HepG2 (cell line): ENCODE measurements at regions not wholly inside any gene's neighbourhood (a gene's known extent, or its start where the extent isn't known, plus 50 kb on each side); places are given as distances from the start of the nearest gene placed in this dataset.

ENCODE experiments used
- ATAC-seq: fragments of 200-7000 bp; cut with Tn5 transposase; 3 replicates; pipeline ENCODE4 v1.9.1; 2020; ENCODE audit warnings: mild to moderate bottlenecking, moderate library complexity
- BruUV-seq: library from RNA; stranded (reverse); fragments of 400-500 nt; replicated peaks from 2 replicates; lab custom pipeline; 2021; lab: Mats Ljungman, UMichigan
- CTCF ChIA-PET: fragments of 300-600 bp; formaldehyde crosslinking; extraction: SDS; loops from one replicate; lab custom pipeline; 2021; ENCODE audit warnings: low total read pairs, inconsistent platforms, low intra/inter-chr PET ratio; lab: Yijun Ruan, JAX
- POLR2A ChIA-PET: fragments of 350-600 bp; sonication (Branson Sonifier 250); formaldehyde crosslinking; loops from one replicate; lab custom pipeline; 2020; ENCODE audit warnings: antibody characterized with exemption, inconsistent platforms; lab: Yijun Ruan, JAX
- DNase-seq: peaks from one replicate; pipeline ENCODE4 v3.0.0-alpha.2; 2015; ENCODE audit warnings: low spot score
- FAIRE-seq: peaks from 3 replicates; lab custom pipeline; 2011; peaks lifted over from hg19 to GRCh38; lab: Jason Lieb, UNC
- H2AFZ ChIP-seq: one replicate; pipeline ENCODE4 v1.6.1; 2011; ENCODE audit warnings: low read length, inconsistent platforms
- H3K27ac ChIP-seq: fragments of 300-600 bp; 3 replicates; pipeline ENCODE4 v1.8.0; 2011; ENCODE audit warnings: mixed run types, mild to moderate bottlenecking, mixed read lengths, low read length, inconsistent platforms; ENCODE audit not compliant: insufficient read depth; ENCODE audit errors: extremely low read length
- H3K27me3 ChIP-seq, 2 experiments: fragments of 200-600 bp in 1 of 2; 2 replicates in 1 of 2; 3 replicates in 1 of 2; pipeline versions ENCODE4 v1.6.0 to v1.8.0; 2011; ENCODE audit warnings: low read length in 2 of 2, mild to moderate bottlenecking in 2 of 2, moderate library complexity in 2 of 2, inconsistent platforms in 1 of 2; ENCODE audit not compliant: insufficient read depth in 2 of 2, control insufficient read depth in 1 of 2
- H3K36me3 ChIP-seq, 2 experiments: fragments of 200-600 bp in 1 of 2; replicated peaks in 1 of 2; 2 replicates in 1 of 2; 3 replicates in 1 of 2; pipeline versions ENCODE4 v1.5.1 to v1.8.0; 2011; ENCODE audit warnings: low read length in 2 of 2, inconsistent platforms in 1 of 2; ENCODE audit not compliant: insufficient read depth in 2 of 2, control insufficient read depth in 1 of 2
- H3K4me1 ChIP-seq: 2 replicates; pipeline ENCODE4 v1.5.1; 2012; ENCODE audit warnings: low read length, inconsistent platforms; ENCODE audit not compliant: insufficient read depth
- H3K4me2 ChIP-seq: 2 replicates; pipeline ENCODE4 v1.6.0; 2011; ENCODE audit warnings: low read depth, low read length, inconsistent platforms
- H3K4me3 ChIP-seq, 3 experiments: fragments of 200-600 bp in 1 of 3; sonication (generic), shearing (Covaris generic) in 1 of 3; replicated peaks in 1 of 3; 2 replicates each; pipeline ENCODE4 v1.5.1; 2011 to 2016; ENCODE audit warnings: low read length in 3 of 3, inconsistent platforms in 2 of 3, low read depth in 2 of 3, mild to moderate bottlenecking in 2 of 3, control low read depth in 1 of 3, mixed read lengths in 1 of 3; ENCODE audit not compliant: insufficient read depth in 1 of 3
- H3K79me2 ChIP-seq: one replicate; pipeline ENCODE4 v1.6.1; 2011; ENCODE audit warnings: low read length, inconsistent platforms; ENCODE audit not compliant: insufficient read depth
- H3K9ac ChIP-seq: 2 replicates; pipeline ENCODE4 v1.6.0; 2011; ENCODE audit warnings: mild to moderate bottlenecking, low read depth, low read length, inconsistent platforms; ENCODE audit not compliant: insufficient read depth
- H3K9me3 ChIP-seq: 2 replicates; pipeline ENCODE4 v1.5.1; 2012; ENCODE audit warnings: mild to moderate bottlenecking, low read length
- H4K20me1 ChIP-seq: 2 replicates; pipeline ENCODE4 v1.6.0; 2011; ENCODE audit warnings: inconsistent platforms, mild to moderate bottlenecking, low read length, moderate library complexity; ENCODE audit not compliant: insufficient read depth
- ATF3 ChIP-seq: sonication (generic); formaldehyde crosslinking; IDR thresholded peaks from 2 replicates; pipeline ENCODE4 v1.4.0; 2020; ENCODE audit warnings: missing genetic modification reagents
- ATF7 ChIP-seq, 2 experiments: fragments of 450-650 bp in 1 of 2; sonication (generic) in 1 of 2; formaldehyde crosslinking in 1 of 2; IDR thresholded peaks; 2 replicates each; pipeline versions ENCODE4 v1.4.0 to v1.6.1; 2016 to 2020; ENCODE audit warnings: antibody characterized with exemption in 1 of 2, mild to moderate bottlenecking in 1 of 2, missing genetic modification reagents in 1 of 2
- EED ChIP-seq: sonication (generic); formaldehyde crosslinking; IDR thresholded peaks from 2 replicates; pipeline ENCODE4 v1.5.0; 2020; ENCODE audit warnings: mild to moderate bottlenecking, missing genetic modification reagents
- GLI4 ChIP-seq: sonication (generic); formaldehyde crosslinking; IDR thresholded peaks from 2 replicates; pipeline ENCODE4 v1.5.1; 2020; ENCODE audit warnings: missing genetic modification reagents, mild to moderate bottlenecking, moderate library complexity, borderline replicate concordance
- HIVEP1 ChIP-seq: sonication (generic); formaldehyde crosslinking; IDR thresholded peaks from 2 replicates; pipeline ENCODE4 v1.4.0; 2020; ENCODE audit warnings: mild to moderate bottlenecking, missing genetic modification reagents
- MAF1 ChIP-seq: sonication (generic); formaldehyde crosslinking; IDR thresholded peaks from 2 replicates; pipeline ENCODE4 v1.5.0; 2020; ENCODE audit warnings: missing genetic modification reagents, borderline replicate concordance
- MAFG ChIP-seq: sonication (generic); formaldehyde crosslinking; IDR thresholded peaks from 2 replicates; pipeline ENCODE4 v1.5.1; 2020; ENCODE audit warnings: mild to moderate bottlenecking, missing genetic modification reagents
- NKX3-1 ChIP-seq: sonication (generic); formaldehyde crosslinking; IDR thresholded peaks from 2 replicates; pipeline ENCODE4 v1.5.0; 2020; ENCODE audit warnings: missing genetic modification reagents
- PAX8 ChIP-seq: sonication (generic); formaldehyde crosslinking; IDR thresholded peaks from 2 replicates; pipeline ENCODE4 v1.8.0; 2022; ENCODE audit warnings: mild to moderate bottlenecking, missing genetic modification reagents, borderline replicate concordance
- RAD51 ChIP-seq: fragments of 450-650 bp; IDR thresholded peaks from 2 replicates; pipeline ENCODE4 v1.6.1; 2016; ENCODE audit warnings: borderline replicate concordance
- SOX6 ChIP-seq, 2 experiments: fragments of 450-650 bp in 1 of 2; sonication (generic) in 1 of 2; formaldehyde crosslinking in 1 of 2; IDR thresholded peaks; 2 replicates each; pipeline versions ENCODE4 v1.4.0 to v1.6.1; 2017 to 2020; ENCODE audit warnings: antibody characterized with exemption in 1 of 2, mild to moderate bottlenecking in 1 of 2, missing genetic modification reagents in 1 of 2
- ZNF562 ChIP-seq: sonication (generic); formaldehyde crosslinking; IDR thresholded peaks from 2 replicates; pipeline ENCODE4 v1.8.0; 2022; ENCODE audit warnings: missing genetic modification reagents, borderline replicate concordance
- ZNF773 ChIP-seq: sonication (generic); formaldehyde crosslinking; IDR thresholded peaks from 2 replicates; pipeline ENCODE4 v1.4.0; 2020; ENCODE audit warnings: missing genetic modification reagents, borderline replicate concordance
- ZNF790 ChIP-seq: sonication (generic); formaldehyde crosslinking; IDR thresholded peaks from 2 replicates; pipeline ENCODE4 v1.8.0; 2022; ENCODE audit warnings: missing genetic modification reagents, mild to moderate bottlenecking, borderline replicate concordance
- WGBS: methylation state at CpG from one replicate; pipeline ENCODE4 v1.1.6; 2017; ENCODE audit warnings: low lambda C conversion rate; 5-methylcytosine and 5-hydroxymethylcytosine counted together
- in situ Hi-C: cut with HindIII; loops from 2 replicates; pipeline ENCODE4 v1.10.0; 2017; ENCODE audit warnings: low pct_unique_long_range_greater_than_20kb; ENCODE audit not compliant: extremely low pct_ligation_motif_present
- intact Hi-C: fragments of 100-400 bp; cut with micrococcal nuclease; formaldehyde crosslinking; loops from one replicate; pipeline ENCODE4 v1.10.0; 2022; ENCODE audit not compliant: unreplicated experiment

- Histone ChIP-seq H3K79me2 (no peaks in the 10 kb centered on the region), H3K9ac (no peak overlapping the region), H2AFZ (no peak overlapping the region), H3K36me3 (no peaks in the 10 kb centered on the region), H3K27ac (no peak overlapping the region), H3K9me3 (no peaks in the 10 kb centered on the region), H3K4me1 (no peaks in the 10 kb centered on the region), H3K27me3 (peaks cover 0 to 9% of the 10 kb centered on the region in 2 experiments; a peak in 1 of 5 replicates), H4K20me1 (no peaks in the 10 kb centered on the region), H3K4me3 (no peak overlapping the region), H3K4me2 (no peak overlapping the region)
- DNase-seq (no peak), ATAC-seq (no peak), FAIRE-seq (no peak)
- 63% methylated on average over 9 of the region's 11 CpGs for WGBS
- intact Hi-C loops: no loop called here
- no peak for TF ChIP-seq GLI4 (CRISPR knock-in tag)
- no peak for TF ChIP-seq PAX8
- no peak for TF ChIP-seq ZNF790
- no peak for TF ChIP-seq SOX6 (IDR thresholded peaks at IDR 0.05)
- no peak for TF ChIP-seq SOX6 (CRISPR knock-in tag; IDR thresholded peaks at IDR 0.05)
- TF ChIP-seq ATF7 (IDR thresholded peaks at IDR 0.05): no peak
- no peak for TF ChIP-seq ATF7 (CRISPR knock-in tag; IDR thresholded peaks at IDR 0.05)
- no peak for TF ChIP-seq MAF1 (CRISPR knock-in tag)
- TF ChIP-seq NKX3-1 (CRISPR knock-in tag): no peak
- TF ChIP-seq ZNF562 (CRISPR knock-in tag): no peak
- no peak for TF ChIP-seq ZNF773
- TF ChIP-seq RAD51: no peak
- no peak for TF ChIP-seq HIVEP1 (CRISPR knock-in tag)
- TF ChIP-seq MAFG (CRISPR knock-in tag): no peak
- no peak for TF ChIP-seq ATF3 (CRISPR knock-in tag)
- TF ChIP-seq EED: no peak
- in situ Hi-C loops: no loop called here
- BruUV-seq: no TSS peak
- ChIA-PET CTCF (no interaction called here), POLR2A (no interaction called here)
These were observed 58.7 kb upstream of the KIRREL3 start for GRCh38 chr11:127059286-127059685.
